ENCODE measurements at regions not wholly inside any gene's neighbourhood (a gene's known extent, or its start where the extent isn't known, plus 50 kb on each side); places are given as distances from the start of the nearest gene placed in this dataset.
"Not testable (repeated sequence)": the region's sequence is repeated elsewhere in the genome, so short reads cannot be mapped to it uniquely, and the experiment has no call there.

- H3K27ac ChIP-seq (ENCODE audit: insufficient read depth, low read depth, low read length, poor library complexity, severe bottlenecking), result no peak overlapping the region
- H3K9me3 ChIP-seq (ENCODE audit: control insufficient read depth, low read length), result no peaks in the 10 kb centered on the region
- WGBS, 2 experiments, result 90 to 94% methylated on average over 6 of the region's 6 CpGs
- H3K4me1 ChIP-seq (ENCODE audit: control insufficient read depth, insufficient read depth, low read length), result no peaks in the 10 kb centered on the region
- no peaks in the 10 kb centered on the region for H3K27me3 ChIP-seq (ENCODE audit: control insufficient read depth, insufficient read depth, low read length, poor library complexity, severe bottlenecking)
- H3K36me3 ChIP-seq (ENCODE audit: control insufficient read depth, insufficient read depth, low read length), result no peaks in the 10 kb centered on the region
- H3K4me3 ChIP-seq (ENCODE audit: insufficient read depth, low read depth, low read length), result no peak overlapping the region
These were observed 187.3 kb upstream of the FRMD6 start for GRCh38 chr14:51464411-51464810.

DNA sequence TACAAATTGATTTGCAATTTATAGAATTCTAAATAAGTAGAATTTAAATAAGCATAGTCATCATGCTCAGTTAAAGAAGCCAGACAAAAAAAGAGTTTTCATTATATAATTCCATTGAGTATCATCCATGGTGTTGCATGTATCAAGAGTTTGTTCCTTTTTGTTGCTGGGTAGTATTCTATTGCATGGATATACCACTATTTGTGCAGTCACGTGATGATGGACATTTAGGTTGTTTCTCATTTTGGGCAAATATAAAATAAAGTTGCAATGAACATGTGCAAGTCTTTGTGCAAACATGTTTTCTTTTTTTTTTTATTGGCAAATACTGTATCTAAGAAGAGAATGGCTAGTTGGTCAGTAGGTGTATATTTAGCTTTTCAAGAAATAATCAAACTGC lies 186.2 kb upstream of the FRMD6 start:
- Histone ChIP-seq H3K9me3 (ENCODE audit: control insufficient read depth, low read length) (no peaks in the 10 kb centered on the region), H3K27ac (ENCODE audit: insufficient read depth, low read depth, low read length, poor library complexity, severe bottlenecking) (no peak overlapping the region), H3K36me3 (ENCODE audit: control insufficient read depth, insufficient read depth, low read length) (no peaks in the 10 kb centered on the region), H3K4me3 (ENCODE audit: insufficient read depth, low read depth, low read length) (no peak overlapping the region), H3K4me1 (ENCODE audit: control insufficient read depth, insufficient read depth, low read length) (no peaks in the 10 kb centered on the region), H3K27me3 (ENCODE audit: control insufficient read depth, insufficient read depth, low read length, poor library complexity, severe bottlenecking) (no peaks in the 10 kb centered on the region)
- WGBS, 2 experiments, result 90 to 91% methylated on average over 1 of the region's 1 CpG

DNA sequence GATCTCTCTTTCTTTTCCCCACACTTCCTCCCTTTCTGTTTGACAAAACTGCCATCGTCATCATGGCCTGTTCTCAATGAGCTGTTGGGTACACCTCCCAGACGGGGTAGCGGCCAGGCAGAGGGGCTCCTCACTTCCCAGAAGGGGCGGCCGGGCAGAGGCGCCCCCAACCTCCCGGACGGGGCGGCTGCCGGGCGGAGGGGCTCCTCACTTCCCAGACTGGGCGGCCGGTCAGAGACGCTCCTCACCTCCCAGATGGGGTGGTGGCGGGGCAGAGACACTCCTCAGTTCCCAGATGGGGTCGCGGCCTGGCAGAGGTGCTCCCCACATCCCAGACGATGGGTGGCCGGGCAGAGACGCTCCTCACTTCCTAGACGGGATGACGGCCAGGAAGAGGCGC lies 184.3 kb upstream of the FRMD6 start:
- not testable (repeated sequence) for H3K4me1 ChIP-seq (ENCODE audit: control insufficient read depth, insufficient read depth, low read length); H3K4me3 ChIP-seq (ENCODE audit: insufficient read depth, low read depth, low read length); H3K9me3 ChIP-seq (ENCODE audit: control insufficient read depth, low read length); H3K27ac ChIP-seq (ENCODE audit: insufficient read depth, low read depth, low read length, poor library complexity, severe bottlenecking); H3K36me3 ChIP-seq (ENCODE audit: control insufficient read depth, insufficient read depth, low read length); H3K27me3 ChIP-seq (ENCODE audit: control insufficient read depth, insufficient read depth, low read length, poor library complexity, severe bottlenecking)
- WGBS, 2 experiments, result 94 to 96% methylated on average over 23 of the region's 23 CpGs

DNA sequence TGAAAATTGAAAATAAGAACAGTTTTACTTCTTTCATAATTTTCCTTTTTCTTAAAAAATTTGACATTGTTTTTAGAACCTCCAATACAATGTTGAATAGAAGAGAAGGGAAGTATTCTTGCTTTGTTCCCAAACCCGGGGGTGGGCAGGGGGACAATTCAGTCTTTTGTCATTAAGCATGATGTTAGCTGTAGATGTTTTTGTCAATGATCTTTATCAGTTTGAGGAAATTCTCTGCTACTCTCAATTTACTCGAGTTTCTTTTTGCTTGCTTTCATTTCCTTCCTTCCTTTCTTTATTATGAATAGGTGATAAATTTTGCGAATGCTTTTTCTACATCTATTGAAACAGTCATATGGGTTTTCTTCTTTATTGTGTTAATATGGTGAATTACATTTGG lies 183.2 kb upstream of the FRMD6 start:
- Histone ChIP-seq H3K27ac (ENCODE audit: insufficient read depth, low read depth, low read length, poor library complexity, severe bottlenecking) (no peak overlapping the region), H3K4me3 (ENCODE audit: insufficient read depth, low read depth, low read length) (no peak overlapping the region), H3K9me3 (ENCODE audit: control insufficient read depth, low read length) (no peaks in the 10 kb centered on the region), H3K36me3 (ENCODE audit: control insufficient read depth, insufficient read depth, low read length) (no peaks in the 10 kb centered on the region), H3K27me3 (ENCODE audit: control insufficient read depth, insufficient read depth, low read length, poor library complexity, severe bottlenecking) (no peaks in the 10 kb centered on the region), H3K4me1 (ENCODE audit: control insufficient read depth, insufficient read depth, low read length) (no peaks in the 10 kb centered on the region)
- WGBS, 2 experiments, result 95 to 100% methylated on average over 1 to 3 of the region's 3 CpGs

DNA sequence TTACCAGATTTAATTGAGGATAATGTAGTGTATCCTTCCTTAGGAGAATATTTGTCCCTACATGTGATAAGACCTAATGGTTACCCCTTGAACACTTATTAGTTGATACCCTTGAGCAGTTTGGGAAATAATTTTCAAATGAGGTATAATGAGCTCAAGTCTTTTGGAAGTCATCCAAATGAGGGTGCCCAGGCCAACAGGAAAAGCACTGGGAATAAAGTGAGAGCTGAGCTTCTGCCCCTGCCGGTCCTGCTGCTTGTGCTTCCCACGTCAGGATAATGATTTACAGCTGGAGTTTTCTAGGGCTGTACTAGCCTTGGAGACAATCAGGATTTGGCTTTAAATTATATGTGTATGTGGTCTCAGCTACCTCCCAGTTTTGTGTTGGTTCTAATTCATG lies 178.8 kb upstream of the FRMD6 start:
- Histone ChIP-seq H3K4me3 (ENCODE audit: insufficient read depth, low read depth, low read length) (no peak overlapping the region), H3K27me3 (ENCODE audit: control insufficient read depth, insufficient read depth, low read length, poor library complexity, severe bottlenecking) (no peaks in the 10 kb centered on the region), H3K36me3 (ENCODE audit: control insufficient read depth, insufficient read depth, low read length) (no peaks in the 10 kb centered on the region), H3K27ac (ENCODE audit: insufficient read depth, low read depth, low read length, poor library complexity, severe bottlenecking) (no peak overlapping the region), H3K9me3 (ENCODE audit: control insufficient read depth, low read length) (no peaks in the 10 kb centered on the region), H3K4me1 (ENCODE audit: control insufficient read depth, insufficient read depth, low read length) (no peaks in the 10 kb centered on the region)
- WGBS, 2 experiments, result 89 to 91% methylated on average over 2 of the region's 2 CpGs

DNA sequence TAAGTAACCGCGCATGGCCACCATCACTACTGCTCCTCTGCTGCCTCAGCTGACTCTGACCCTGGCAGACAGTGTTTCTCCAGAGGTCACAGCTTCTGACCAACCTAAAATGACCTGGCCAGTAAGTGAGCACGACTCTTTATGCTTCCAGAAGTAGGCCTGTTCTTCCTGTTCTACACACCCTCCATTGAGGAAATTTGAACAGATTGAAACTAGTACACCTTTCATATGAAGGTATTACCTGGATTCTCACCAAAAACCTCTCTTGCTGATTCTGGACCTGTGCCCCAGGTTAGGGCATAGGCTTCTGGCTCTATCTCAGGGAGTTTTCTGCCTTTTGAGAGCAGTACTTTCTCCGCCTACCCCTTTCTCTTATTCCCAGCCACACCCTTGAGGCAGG lies 178.4 kb upstream of the FRMD6 start:
- WGBS, 2 experiments, result 95 to 96% methylated on average over 4 of the region's 4 CpGs
- Histone ChIP-seq H3K4me1 (ENCODE audit: control insufficient read depth, insufficient read depth, low read length) (no peaks in the 10 kb centered on the region), H3K27ac (ENCODE audit: insufficient read depth, low read depth, low read length, poor library complexity, severe bottlenecking) (no peak overlapping the region)

GRCh38 chr14:51473808-51474565 lies 177.7 kb upstream of the FRMD6 start:
- H3K9me3 ChIP-seq (ENCODE audit: control insufficient read depth, low read length), result no peaks in the 10 kb centered on the region
- H3K4me1 ChIP-seq (ENCODE audit: control insufficient read depth, insufficient read depth, low read length), result no peaks in the 10 kb centered on the region
- H3K4me3 ChIP-seq (ENCODE audit: insufficient read depth, low read depth, low read length), result no peak overlapping the region
- H3K36me3 ChIP-seq (ENCODE audit: control insufficient read depth, insufficient read depth, low read length), result no peaks in the 10 kb centered on the region
- no peak overlapping the region for H3K27ac ChIP-seq (ENCODE audit: insufficient read depth, low read depth, low read length, poor library complexity, severe bottlenecking)
- no peaks in the 10 kb centered on the region for H3K27me3 ChIP-seq (ENCODE audit: control insufficient read depth, insufficient read depth, low read length, poor library complexity, severe bottlenecking)
- 77 to 81% methylated on average over 6 of the region's 6 CpGs for WGBS, 2 experiments

More for the DNA sequence above, 178.4 kb upstream of the FRMD6 start:
- Histone ChIP-seq H3K9me3 (ENCODE audit: control insufficient read depth, low read length) (no peaks in the 10 kb centered on the region), H3K4me3 (ENCODE audit: insufficient read depth, low read depth, low read length) (no peak overlapping the region), H3K36me3 (ENCODE audit: control insufficient read depth, insufficient read depth, low read length) (no peaks in the 10 kb centered on the region), H3K27me3 (ENCODE audit: control insufficient read depth, insufficient read depth, low read length, poor library complexity, severe bottlenecking) (no peaks in the 10 kb centered on the region)

DNA sequence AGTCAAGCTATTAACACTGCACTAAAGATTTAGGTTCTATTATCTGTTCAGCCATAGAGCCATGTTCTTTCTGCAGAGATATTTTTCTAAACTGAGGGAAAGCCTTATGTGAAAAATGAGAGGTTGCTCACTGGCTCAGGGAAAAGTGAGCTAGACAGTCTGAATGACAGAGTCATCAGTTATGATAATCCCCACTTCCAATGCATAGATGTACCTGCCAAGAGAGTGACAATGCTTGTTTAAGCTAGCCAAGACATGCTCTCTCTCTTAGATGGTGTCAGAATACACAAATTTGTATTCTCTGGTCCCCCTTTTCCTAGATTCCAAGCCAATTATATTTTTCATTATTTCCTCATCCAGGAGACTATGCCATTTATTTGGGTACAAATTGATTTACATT lies 176.9 kb upstream of the FRMD6 start:
- H3K27ac ChIP-seq (ENCODE audit: insufficient read depth, low read depth, low read length, poor library complexity, severe bottlenecking), result no peak overlapping the region
- no peak overlapping the region for H3K4me3 ChIP-seq (ENCODE audit: insufficient read depth, low read depth, low read length)
- no peaks in the 10 kb centered on the region for H3K4me1 ChIP-seq (ENCODE audit: control insufficient read depth, insufficient read depth, low read length)
- H3K36me3 ChIP-seq (ENCODE audit: control insufficient read depth, insufficient read depth, low read length), result no peaks in the 10 kb centered on the region
- no peaks in the 10 kb centered on the region for H3K9me3 ChIP-seq (ENCODE audit: control insufficient read depth, low read length)
- H3K27me3 ChIP-seq (ENCODE audit: control insufficient read depth, insufficient read depth, low read length, poor library complexity, severe bottlenecking), result no peaks in the 10 kb centered on the region

DNA sequence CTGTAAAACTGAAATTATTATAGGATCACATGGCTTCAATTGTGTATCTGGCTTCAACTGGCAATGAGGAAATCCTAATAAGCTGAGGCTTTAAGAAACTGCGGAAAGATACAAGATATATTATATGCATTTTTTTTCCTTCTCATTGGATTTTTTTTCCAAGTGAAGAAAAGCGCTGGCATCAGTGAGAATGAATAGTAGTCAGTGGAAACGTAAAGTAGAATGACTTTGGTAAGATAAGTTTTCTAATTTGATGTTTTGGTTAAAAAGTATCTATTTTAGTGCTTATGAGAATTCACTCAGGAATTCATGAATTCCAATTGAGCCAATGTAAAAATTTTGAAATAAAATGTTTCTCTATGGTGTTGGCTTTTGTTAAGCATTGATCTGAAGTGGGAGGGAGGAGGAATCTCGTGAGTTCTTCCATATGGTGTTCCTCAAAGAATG lies 173.5 kb upstream of the FRMD6 start:
- Histone ChIP-seq H3K36me3 (ENCODE audit: control insufficient read depth, insufficient read depth, low read length) (no peaks in the 10 kb centered on the region), H3K9me3 (ENCODE audit: control insufficient read depth, low read length) (no peaks in the 10 kb centered on the region), H3K27ac (ENCODE audit: insufficient read depth, low read depth, low read length, poor library complexity, severe bottlenecking) (no peak overlapping the region), H3K4me3 (ENCODE audit: insufficient read depth, low read depth, low read length) (no peak overlapping the region), H3K27me3 (ENCODE audit: control insufficient read depth, insufficient read depth, low read length, poor library complexity, severe bottlenecking) (no peaks in the 10 kb centered on the region), H3K4me1 (ENCODE audit: control insufficient read depth, insufficient read depth, low read length) (no peaks in the 10 kb centered on the region)
- WGBS, 2 experiments, result 93 to 97% methylated on average over 3 to 4 of the region's 4 CpGs

DNA sequence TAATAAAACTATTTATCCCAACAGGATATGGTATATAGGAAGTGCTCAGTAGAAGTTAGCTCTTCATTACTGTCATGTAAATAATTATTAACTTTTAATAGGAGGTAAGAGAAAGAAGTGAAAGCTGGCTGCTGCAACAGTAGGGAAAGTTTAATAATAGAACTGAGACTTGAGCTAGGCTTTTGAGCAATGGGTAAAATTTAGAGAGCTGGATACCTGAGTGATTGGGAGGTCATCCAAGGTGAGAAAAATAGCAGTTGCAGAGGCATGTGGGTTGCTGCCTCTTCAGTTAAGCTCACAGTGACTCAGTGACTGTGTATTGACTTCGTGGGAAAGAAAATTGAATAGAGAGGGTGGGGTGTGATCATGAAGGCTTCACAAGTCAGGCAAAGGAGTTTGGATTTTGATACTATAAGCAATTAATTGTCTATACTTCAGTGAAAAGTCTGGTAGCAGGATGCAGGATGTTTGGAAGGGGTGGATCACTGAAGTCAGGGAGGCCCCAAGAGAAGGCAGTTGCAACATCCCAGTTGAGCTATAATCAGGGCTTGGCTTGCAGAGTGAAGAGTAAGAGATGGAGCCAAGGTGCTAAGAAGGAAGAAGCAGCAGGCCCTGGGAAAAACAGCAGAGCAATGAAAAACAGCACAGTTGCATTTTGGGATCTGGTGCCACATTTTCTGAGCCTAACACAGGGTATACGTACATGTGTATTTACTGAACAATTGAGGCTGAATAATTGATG lies 172.0 kb upstream of the FRMD6 start:
- Histone ChIP-seq H3K27me3 (ENCODE audit: control insufficient read depth, insufficient read depth, low read length, poor library complexity, severe bottlenecking) (no peaks in the 10 kb centered on the region), H3K4me1 (ENCODE audit: control insufficient read depth, insufficient read depth, low read length) (no peaks in the 10 kb centered on the region), H3K4me3 (ENCODE audit: insufficient read depth, low read depth, low read length) (no peak overlapping the region), H3K36me3 (ENCODE audit: control insufficient read depth, insufficient read depth, low read length) (no peaks in the 10 kb centered on the region), H3K27ac (ENCODE audit: insufficient read depth, low read depth, low read length, poor library complexity, severe bottlenecking) (no peak overlapping the region), H3K9me3 (ENCODE audit: control insufficient read depth, low read length) (no peaks in the 10 kb centered on the region)
- whole genome bisulfite sequencing, 2 experiments, result 91 to 94% methylated on average over 2 of the region's 2 CpGs

Measured in ectodermal cell (in vitro differentiated cells).